COR-L47 (cell line): ENCODE measurements at regions not wholly inside any gene's neighbourhood (a gene's known extent, or its start where the extent isn't known, plus 50 kb on each side); places are given as distances from the start of the nearest gene placed in this dataset.
"Not testable (repeated sequence)": the region's sequence is repeated elsewhere in the genome, so short reads cannot be mapped to it uniquely, and the experiment has no call there.

Experiments used
- DNase-seq: peaks from one replicate; lab custom pipeline; 2025; lab: John Stamatoyannopoulos, UW

DNA sequence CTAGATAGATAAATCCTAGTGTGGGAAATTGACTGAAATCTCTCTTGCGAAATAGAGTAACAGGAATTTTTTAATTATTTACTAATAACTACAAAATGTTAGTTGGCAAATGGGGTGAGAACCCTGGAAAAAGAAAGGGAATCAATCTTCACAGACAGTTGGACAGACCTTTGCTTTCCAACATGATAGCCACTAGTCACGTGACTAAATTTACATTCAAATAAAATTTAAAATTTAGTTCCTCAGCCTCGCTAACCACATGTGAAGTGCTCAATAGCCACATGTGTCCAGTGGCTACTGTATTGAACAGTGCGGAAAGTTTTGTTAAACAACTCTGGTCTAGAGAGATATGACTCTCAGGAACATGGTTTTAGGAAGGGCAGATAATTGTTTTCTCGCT is 289.9 kb upstream of the RASA1 start:
- DNase-seq, result no peak

DNA sequence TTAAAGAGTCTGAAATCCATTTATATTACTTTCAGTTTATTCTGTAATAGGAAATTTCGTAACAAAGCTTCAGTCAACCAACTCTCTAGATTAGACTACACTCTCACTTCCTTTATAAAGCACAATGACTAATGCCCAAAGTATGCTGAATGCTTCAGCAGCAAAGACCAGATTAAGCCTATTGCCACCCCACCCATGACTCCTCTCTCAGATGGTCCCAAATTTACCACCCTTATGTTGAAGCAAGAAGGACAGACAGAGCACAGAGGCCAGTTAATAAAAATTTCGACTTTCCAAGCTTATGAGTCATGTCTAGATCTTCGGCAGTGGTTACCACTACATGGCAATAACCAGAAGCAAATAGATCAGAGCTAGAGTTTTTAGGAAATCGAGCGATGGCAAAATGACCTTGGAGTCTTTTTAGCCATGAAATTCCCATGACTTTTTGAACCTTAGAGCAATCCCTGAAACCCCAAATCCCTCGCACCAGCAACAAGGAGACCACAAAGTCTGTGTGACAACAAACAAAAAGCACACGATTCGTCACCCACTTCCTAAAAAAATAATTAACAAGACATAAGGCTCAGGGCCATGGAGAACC is 287.8 kb upstream of the RASA1 start:
- no peak for DNase-seq

DNA sequence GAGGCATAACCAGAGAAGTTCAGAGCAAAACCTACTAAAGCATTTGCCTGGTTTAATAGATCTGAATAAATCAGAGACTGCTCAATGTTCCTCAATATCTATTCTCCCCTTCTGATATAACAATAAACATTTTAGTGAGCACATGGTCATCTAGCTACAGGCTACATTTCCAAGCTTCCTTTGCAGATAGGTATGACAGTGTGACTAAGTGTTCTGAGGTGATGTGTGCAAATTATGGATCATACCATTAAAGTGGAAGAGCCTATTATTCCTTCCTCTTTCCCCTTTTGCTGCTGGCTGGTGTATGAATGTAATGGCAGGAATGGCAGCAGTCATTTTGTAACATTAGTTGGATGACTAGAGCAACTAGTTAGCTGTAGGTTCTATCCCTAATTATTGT is 285.8 kb upstream of the RASA1 start:
- no peak for DNase-seq

DNA sequence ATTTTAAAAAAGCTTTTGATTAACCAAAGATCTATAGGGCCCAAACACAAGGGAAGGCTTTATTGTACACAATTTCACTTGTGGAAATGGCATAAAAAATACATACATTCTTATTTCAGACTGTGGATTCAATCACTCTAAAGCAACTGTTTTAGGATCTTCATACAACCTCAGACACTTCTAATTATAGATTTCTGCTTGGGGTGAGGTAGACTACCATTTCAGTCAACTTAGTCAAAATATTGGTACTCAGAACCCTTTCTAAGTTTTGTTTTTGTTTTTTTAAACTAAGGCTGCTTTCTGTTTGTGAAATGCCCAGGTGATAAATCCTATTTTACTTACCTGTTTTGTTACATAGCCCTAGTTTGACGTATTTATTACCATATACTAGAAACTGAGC is 284.5 kb upstream of the RASA1 start:
- no peak for DNase-seq

DNA sequence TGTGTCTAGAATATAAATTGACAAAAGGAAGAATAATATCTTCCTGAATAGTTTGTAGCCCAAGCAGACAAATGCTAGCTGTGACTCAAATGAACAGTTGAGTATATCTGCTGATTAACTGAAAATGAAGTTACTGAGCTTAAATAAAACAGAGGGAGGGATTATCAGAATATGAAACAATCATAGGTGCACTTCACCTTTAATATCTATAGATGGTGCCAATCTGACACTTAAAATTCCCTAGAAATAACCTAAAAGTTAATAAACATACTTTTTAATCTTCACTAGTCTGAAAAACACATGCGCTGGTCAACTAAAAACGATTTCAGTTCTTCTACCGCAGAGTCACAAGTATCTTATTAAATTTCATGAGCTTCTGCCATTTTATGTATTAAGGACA is 280.8 kb upstream of the RASA1 start:
- no peak for DNase-seq

DNA sequence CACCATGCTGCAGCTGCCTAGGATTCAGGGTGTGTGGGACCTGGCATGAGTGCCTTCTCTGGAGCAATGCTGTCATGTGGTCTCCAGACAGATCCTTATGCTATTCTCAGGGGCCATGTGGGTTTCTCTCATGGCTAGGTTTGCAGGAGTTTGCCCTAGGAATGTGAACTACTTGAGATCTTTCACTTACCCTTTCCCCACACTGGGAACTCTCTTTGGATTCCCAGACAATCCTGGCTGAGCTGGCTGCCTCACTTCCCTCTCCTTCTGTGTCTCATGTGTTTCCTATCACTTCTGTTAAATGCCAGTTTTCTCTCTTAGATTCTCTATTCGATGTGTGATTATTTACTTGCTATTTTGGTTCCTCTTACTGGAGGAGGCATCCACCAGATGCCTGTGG is 270.2 kb upstream of the RASA1 start:
- DNase-seq, result no peak

DNA sequence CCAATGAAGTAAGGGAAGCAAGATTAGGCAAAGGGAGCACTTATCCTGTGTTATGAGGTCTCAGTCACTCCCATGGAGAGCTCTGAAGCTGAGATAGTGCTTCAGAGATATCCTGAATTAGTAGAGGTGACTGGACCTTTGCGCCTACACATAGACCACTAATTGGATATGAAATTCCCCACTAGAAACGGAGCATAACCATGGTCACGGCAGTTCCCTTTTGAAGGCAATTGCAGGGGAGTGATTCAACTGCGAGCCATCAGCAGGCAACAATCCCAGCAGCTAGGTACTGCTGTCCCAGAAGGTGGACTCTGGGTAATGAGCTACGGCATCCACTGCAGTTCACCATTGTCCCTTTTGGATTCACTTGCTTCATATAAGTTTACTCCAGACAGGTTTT is 267.7 kb upstream of the RASA1 start:
- DNase-seq, result no peak

DNA sequence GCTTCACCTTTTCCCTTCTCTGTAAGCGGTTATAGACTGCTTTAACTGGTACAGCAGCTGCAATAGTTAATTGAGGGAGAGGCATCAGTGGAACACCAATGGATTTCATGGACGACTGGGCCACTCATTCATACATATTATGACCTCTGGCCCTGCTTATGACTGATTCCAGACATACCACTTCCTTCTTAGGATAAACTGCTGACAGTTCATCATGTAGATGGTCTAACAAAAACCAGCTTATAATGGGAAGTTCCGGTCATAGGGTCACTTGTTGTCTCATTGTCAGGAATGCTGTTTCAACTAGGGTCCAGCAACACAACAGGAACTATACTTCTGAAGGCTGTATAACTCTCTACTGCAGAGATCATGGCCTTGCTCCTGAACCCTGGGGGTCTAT is 265.2 kb upstream of the RASA1 start:
- DNase-seq, result no peak

DNA sequence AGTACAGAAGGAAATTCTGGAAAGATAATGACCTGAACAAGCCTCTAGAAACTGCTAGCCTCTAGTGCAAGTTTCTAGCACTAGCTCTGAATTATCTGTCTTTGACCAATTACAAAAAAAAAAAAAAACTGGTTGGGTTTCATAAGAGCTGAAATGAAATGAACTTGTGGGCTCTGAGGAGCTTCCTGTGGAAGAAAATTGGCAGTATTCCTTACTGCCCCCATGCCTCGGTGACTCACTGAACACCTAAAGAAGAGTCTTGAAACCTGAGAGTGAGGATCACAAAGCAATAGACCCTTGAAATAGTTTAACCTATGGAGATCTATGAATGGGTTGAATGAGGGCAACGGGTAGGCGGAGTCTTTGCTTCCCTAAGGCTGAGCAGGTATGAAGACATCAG is 263.6 kb upstream of the RASA1 start:
- DNase-seq, result no peak

DNA sequence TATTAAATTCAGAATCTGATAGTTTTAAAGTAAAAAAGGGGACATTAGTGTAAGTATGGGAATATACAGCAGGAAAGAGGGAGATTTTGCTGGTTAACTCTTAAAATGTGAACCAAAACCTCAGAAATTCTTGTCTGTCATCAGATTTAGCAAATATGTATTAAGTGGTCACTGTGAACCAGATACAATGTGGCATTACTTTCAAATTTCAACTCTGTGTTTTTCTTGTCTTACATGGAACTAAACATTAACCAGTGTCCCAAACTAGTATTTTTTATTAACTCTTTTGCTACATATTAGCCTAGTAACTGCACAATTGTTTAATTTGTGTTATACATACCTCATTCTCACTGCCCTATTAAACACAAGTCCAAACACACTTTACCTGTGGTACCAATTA is 259.9 kb upstream of the RASA1 start:
- no peak for DNase-seq

DNA sequence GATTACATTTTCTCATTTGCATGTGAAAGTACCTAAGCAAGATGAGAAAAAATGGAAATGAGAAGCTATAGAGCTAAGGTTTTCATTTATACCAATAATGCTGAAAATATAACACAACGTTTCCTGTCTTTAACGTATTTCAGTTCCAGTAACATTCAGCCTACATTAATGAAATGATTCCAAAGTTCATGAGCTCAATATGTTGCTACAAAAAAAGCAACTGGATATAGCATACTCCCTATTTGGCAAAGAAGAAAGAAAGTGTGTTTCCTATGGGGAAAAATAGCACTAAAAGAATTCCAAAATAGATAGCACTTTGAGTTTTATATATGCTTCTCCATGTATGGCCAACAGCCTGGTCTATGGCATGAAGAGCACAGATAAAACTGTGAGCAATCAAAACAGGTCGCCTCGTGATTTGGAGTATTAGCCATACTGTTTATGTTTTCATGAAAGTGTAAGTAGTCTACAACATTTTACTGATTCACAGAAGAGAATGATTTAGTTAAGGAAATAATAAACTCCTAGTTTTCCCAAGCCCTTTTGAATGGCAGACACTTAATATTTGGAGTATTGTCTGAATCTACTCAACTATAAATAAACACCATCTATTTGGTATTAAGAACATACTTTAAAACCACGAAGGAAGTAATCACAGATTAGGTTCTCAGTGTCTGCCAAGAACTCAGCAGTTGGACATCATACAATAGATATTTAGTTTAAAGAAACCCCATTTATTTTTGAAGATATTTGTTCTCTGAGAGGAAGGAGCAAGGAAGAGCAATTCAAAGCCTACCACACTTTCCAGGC is 258.7 kb upstream of the RASA1 start:
- no peak for DNase-seq

DNA sequence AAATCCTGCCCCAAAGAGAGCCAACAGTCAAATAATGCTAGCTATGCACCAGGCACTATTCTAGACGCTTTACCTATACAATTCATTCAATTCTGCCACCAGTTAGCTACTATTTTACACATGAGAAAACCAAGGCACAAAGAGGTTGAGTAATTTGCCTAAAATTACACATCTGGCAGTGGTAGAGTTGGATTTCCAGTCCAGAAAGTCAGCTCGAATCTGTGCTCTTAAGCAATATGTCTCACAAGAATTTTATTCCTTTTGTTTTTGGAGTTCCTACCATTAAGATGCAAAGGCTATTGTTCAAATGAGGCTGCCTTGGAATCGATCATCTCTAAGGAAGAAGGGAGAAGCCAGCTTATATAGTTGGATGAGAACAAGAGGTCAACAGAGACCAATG is 256.9 kb upstream of the RASA1 start:
- no peak for DNase-seq

DNA sequence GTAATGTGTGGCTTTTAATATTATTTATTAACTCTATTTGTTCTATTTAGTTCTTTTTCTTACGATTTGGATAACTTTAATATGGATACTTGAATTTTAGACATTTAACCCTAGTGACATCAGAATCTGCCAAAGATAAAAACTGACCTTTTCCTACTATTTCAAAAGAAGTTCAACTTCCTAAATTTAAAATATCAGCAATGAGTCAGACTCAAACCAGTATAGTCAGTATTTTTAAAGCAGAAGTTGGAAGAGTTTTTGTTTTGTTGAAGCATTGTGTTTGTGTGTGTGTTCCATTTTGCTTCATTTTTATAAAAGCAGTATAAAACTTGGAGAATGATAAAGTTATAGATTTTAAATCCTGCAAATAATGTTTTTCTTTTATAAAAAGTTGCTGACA is 251.8 kb upstream of the RASA1 start:
- DNase-seq, result no peak

DNA sequence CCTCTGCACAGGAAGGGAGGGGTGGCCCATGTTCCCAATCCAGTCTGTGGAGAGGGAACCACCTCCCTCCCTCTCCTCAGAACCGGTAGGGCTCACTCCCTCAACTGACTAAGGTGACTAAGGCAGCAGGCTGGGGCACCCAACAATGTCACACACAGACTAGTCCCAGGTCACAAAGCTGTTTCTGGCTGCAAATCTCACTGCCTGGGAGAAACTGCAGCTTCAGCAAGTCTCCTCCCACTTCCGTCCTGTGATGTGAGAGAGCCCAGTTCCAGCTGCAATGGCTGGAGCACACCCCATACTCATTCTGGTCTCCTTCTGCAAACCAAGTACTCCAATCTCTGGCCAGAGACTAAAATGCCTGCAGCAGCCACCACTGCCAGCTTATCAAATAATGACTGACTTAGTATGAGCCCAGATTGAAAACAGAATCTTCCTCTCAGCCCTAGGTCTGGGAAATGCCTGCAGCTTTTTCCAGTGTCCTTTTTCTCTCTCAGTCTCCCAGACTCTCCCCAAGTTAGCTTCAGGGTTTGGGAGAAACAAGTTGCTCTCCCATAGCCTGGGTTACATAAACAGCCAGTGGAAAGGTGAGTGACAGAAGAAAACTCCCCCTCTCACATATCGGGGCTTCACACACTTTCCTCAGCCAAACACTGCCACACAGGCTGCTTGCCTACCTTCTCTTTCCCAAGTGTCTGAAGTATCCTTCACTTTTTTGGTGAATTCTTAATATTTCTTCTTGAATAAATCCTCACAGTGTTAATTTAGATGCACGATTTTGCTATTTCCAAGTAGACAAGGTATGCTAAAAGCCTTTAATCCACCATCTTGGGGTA is 247.4 kb upstream of the RASA1 start:
- no peak for DNase-seq

DNA sequence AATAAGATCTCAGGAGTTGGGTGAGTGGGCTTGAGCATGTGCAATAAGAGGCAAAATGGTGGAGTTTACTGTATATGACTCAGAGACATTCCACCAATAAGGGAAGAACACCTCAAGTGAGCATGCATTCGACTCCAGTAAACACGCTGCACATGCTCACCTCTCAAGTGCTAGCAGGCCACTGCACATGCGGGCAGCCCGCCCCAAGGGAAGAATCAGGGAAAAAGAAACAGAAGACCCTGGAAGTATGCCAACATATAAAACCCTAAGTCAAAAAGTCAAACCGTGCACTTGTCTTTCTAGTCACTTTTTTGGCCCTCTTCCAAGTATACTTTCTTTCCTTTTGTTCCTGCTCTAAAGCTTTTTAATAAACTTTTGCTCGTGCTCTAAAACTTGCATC is 245.3 kb upstream of the RASA1 start:
- DNase-seq, result no peak

DNA sequence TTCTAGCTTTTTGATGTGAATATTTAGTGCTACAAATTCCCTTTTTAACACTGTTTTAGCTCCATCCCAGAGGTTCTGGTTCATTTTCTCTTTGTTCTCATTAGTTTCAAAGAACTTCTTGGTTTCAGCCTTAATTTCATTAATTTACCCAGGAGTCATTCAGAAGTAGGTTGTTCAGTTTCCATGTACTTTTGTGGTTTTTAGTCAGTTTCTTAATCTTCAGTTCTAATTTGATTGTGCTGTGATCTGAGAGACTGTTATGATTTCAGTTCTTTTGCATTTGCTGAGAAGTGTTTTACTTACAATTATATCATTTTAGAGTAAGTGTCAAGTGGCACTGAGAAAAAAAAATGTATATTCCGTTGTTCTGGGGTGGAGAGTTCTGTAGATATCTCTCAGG is 240.1 kb upstream of the RASA1 start:
- no peak for DNase-seq

DNA sequence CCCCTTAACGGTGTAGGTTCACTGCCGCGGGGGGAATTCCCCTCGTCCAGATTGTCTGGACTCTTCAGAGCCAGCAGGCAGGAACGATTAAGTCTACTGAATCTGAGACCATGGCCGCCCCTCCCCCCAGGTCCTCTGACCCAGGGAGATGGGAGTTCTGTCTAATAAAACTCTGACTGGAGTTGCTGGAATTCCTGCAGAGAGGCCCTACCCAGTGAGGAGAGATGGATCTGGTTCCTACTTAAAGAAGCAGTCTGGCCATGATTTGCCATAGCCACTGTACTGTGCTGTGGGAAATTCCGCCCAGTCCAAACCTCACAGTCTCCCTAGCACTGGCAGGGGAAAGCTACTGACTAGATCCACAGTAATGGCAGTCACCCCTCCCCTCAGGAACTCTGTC is 237.7 kb upstream of the RASA1 start:
- DNase-seq, result no peak

DNA sequence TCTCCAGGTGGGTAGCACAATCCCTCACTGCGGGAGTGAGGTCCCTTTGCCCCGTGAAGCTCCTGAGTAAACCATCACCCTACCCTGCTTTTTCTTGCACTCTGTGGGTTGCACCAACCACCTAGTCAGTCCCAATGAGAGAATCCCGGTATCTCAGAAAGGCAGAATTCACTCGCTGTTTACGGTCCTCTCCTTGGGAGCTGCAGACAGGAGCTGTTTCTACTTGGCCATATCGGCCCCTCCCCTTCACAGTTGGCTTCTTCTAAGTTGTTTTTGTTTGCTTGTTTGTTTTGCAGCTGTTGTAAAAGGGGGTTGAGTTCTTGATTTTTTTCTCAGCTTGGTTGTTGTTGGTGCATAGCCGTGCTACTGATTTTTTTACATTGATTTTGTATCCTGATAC is 237.0 kb upstream of the RASA1 start:
- DNase-seq, result no peak

DNA sequence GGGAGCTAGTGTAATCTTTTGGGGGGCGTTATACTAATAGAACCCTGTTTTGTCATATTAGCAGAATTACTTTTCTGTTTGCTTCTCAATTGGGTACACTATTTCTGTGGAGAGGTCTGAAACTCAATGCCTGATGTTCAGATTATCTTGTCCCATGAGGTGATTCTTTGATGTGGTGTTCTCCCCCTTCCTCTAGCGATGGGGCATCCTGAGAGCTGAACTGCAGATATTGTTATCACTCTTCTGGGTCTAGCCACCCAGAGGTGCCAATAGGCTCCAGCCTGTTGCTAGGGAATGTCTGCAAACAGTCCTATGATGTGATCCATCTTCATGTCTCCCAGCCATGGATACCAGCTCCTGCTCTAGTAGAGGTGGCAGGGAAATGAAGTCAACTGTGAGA is 233.1 kb upstream of the RASA1 start:
- no peak for DNase-seq

DNA sequence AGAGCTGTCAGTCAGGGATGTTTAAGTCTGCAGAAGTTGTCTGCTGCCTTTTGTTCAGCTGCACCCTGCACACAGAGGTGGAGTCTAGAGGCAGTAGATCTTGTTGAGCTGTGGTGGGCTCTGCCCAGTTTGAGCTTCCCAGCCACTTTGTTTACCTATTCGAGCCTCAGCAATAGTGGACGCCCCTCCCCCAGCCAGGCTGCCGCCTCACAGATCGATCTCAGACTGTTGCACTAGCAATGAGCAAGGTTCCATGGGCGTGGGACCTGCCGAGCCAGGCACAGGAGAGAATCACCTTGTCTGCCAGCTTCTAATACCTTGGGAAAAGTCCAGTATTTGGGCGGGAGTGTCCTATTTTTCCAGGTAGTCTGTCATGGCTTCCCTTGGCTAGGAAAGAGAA is 225.1 kb upstream of the RASA1 start:
- no peak for DNase-seq

DNA sequence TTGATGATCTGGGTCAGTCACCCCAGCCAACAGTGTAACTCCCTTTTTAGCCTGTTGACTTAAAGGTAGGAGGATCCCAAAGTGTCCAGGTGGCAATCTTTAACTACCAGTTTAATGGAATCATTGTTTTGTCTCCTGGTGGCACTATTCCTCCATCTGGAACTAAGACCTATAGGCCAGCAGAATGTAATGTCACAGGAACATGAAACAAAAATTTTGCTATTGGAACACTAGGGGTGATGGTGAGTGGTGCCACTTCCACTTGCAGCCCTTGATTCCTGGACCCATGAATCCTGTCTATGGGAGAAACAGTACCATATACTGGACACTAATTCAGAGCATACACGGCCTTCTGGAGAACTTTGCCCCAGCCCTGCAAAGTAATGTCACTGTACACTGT is 219.5 kb upstream of the RASA1 start:
- no peak for DNase-seq

DNA sequence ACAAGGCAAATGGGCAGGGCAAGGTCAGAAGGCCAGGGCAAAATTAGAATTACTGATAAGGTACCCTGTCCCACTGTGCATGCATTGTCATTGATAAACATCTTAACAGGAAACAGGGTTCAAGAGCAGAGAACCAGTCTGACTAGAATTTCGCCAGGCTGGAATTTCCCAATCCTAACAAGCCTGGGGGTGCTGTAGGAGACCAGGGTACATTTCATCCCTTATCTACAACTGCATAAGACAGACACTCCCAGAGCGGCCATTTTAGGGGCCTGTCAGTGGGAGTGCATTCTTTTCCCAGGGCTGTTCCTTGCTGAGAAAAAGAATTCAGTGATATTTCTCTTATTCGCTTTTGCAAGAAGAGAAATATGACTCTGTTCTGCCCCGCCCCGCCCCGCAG is 218.7 kb upstream of the RASA1 start:
- DNase-seq, result not testable (repeated sequence)

DNA sequence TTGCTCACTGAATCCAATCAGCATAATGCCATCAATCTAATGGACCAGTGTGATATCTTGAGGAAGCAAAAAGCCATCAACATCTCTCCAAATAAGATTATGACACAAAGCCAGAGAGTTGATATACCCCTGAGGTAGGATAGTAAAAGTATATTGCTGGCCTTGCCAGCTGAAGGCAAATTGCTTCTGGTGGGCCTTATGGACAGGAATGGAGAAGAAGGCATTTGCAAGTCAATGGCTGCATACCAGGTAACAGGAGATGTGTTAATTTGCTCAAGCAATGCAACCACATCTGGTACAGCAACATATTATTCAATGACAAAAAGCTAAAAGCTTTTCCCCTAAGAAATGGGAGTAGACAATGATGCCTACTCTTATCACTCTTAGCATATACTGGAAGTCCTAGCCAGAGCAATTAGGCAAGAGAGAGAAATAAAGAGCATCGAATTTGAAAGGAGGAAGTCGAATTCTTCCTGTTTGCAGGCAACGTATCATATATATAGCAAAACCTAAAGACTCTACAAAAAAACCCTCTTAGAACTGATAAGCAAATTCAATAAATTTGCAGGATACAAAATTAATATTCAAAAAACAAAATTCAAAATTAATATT is 216.1 kb upstream of the RASA1 start:
- no peak for DNase-seq
